ENCODE measurements at regions not wholly inside any gene's neighbourhood (a gene's known extent, or its start where the extent isn't known, plus 50 kb on each side); places are given as distances from the start of the nearest gene placed in this dataset.

DNA sequence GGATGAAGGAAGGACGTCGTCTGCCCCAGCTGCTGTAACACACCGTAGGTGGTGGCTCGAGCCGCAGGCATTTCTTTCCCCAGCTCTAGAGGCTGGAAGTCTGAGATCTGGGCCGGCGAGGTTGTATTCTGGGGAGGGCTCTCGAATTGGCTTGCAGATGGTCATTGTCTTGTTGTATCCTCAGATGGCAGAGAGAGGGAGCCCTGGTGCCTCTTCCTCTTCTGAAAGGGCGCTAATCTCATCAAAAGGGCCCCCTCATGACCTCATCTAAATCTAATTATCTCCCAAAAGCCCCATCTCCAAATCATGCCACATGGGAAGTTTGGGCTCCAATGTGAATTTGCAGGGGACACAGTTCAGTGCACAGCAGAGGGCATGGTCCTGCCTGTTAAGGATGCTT, 109.0 kb downstream of the SIK1 start:
- no peak for DNase-seq (ENCODE audit: low read depth, low spot score)

- no peak for DNase-seq (ENCODE audit: low read depth, low spot score)
These were observed 109.6 kb downstream of the SIK1 start for GRCh38 chr21:43317254-43317748.

- DNase-seq (ENCODE audit: low read depth, low spot score): no peak
These were observed 110.6 kb downstream of the SIK1 start for GRCh38 chr21:43316156-43316845.

DNA sequence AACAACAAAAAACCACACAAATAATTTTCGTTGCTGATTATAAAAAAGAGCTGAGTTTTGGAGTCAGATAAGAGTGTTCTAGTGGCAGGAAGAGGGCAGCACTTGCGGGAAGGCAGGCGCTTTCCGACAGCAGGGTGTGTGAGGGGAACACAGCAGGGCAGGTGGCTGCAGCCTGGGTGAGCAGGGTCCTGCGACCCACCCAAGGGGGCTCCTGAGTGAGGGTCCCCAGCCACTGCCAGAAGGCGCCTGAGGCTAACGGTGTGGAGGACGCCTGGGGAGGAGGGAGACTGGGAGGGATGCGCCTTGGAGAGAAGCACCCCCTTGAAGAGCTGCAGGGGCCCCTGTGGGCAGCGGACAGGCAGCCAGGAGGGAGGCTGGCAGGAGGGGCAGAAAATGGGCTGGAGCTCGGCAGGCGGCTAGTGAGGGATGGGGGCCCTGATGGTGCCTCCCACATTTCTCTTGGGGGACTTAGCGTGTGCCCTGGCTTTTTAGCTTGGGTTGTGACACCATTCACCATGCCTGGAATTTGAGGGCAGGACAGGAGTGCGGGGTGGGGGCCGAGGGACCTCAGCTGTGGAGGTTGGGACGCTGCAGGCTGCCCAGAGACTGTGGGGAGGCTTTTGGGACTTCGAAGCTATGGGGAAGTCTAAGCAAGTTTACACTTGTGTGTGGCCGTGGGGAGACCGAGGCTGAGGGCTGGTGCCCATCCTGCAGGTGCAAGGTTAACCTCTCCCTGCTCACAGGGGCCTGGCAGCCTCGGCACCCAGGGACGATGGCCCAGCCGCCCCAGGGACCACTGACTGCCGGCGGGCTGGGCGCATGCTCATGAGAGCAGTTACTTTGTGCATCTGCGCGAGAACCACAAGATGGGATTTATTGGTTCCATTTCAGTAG, 111.4 kb downstream of the SIK1 start:
- no peak for DNase-seq (ENCODE audit: low read depth, low spot score)

DNA sequence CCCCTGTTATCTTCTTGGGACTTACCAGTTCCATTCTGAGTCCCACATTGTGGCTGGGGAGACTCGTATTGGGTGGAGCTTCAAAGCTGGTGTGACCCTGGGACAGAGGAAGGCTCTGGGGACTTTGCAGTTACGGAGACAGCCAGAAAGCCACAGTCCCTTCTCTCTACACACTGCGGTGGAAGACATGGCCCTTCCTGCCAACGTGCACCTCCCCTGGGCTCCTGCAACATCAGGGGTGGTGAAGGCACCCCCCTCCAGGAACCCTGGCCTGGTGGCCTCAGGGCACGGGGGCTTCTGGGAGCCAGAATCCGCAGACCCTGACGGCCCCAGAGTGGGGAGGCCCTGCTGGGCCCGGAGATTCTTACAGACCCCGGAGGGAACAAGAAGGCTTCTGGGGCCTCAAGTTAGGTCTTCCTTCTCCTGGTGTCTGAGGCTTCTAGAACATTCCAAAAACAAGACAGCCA, 113.0 kb downstream of the SIK1 start:
- no peak for DNase-seq (ENCODE audit: low read depth, low spot score)

DNA sequence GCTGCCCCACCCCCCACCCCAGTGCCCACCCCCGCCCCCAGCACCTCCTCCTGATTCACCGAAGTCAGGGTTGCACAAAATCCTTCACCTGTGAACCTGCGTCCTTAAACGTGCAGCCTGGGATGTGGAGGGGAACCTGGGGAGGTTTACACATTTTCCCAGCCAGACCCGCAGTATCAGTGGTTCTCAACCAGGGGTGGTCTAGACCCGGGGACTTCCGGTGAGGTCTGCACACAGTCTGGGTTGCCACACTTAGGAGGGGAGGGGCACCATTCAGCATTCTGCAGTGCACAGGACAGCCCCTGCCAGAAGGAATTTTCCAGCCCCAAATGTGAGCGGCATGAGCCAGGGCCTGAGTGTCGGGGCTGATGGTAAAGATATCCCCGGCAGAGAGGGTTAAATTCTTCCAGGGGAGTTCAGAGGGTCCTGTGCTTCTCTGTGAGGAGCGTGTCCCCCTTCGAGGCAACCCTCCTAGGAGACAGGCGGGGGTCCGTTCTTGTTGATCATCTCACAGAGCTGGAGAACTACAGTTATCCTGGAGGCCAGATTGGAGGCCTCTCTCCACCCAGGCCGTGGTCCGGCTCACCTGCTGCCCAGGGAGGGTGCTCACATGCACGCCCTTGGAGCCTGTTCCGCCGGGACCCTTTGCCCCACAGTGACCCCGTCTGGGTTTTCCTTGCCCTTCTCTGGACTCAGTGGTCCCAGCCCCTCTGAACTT, 113.6 kb downstream of the SIK1 start:
- DNase-seq (ENCODE audit: low read depth, low spot score): no peak

DNA sequence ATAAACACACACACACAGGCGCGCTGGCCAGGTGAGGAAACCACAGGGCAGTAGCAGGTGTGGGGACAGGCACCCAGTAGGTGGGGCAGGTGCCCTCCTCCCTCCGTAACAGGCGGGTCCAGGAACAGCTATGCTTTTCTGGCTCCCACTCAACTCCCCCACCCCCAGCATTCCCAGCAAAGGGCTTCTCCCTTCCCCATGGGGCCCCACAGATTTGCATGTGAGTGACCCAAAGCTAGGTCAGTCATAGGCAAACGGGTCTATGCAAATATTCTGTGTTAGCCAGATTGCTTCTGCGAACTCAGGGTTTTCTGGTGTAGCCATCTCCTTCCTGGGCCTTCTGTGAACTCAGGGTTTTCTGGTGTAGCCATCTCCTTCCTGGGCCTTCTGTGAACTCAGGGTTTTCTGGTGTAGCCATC, 114.2 kb downstream of the SIK1 start:
- no peak for DNase-seq (ENCODE audit: low read depth, low spot score)

DNA sequence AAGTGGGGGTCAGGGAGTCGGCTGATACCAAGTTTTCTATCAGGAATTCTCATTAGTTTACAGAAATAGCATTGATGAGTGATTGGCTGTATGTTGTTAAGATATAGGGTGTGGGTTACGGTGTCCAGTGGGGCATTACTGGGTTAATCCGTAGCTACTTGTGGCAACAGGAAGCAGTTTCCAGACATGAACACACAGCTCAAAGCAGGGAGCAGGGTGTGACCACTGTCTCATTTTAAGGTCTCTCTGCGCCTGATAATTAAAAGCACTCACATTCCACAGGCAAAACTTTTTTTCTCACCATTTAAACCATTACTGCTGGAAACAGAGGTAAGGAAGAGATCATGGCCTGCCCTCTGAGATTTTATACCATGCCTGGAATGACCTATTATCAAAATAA, 114.9 kb downstream of the SIK1 start:
- DNase-seq (ENCODE audit: low read depth, low spot score): no peak

DNA sequence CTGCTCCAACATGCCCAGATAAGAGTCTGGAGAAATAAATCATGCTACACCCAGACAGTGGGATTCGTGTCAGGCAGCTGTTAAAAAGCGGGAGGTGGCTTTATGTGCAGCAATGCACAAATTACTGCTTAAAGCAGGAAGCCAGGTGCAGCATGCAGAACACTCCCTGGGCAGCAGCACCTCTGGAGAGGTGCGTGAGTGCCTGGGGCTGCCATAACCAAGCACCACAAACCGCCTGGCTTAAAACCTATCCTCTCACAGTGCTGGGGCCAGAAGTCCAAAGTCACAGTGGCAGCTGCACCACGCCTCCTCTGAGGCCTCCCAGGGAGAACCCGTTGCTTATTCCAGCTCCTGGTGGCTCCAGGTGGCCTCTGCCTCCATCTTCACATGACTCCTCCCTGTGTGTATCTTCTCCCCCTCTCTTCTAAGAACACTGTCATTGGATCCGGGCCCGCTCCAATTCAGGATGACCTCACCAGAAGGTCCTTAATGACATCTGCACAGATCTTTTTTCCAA, 115.6 kb downstream of the SIK1 start:
- DNase-seq (ENCODE audit: low read depth, low spot score): no peak

DNA sequence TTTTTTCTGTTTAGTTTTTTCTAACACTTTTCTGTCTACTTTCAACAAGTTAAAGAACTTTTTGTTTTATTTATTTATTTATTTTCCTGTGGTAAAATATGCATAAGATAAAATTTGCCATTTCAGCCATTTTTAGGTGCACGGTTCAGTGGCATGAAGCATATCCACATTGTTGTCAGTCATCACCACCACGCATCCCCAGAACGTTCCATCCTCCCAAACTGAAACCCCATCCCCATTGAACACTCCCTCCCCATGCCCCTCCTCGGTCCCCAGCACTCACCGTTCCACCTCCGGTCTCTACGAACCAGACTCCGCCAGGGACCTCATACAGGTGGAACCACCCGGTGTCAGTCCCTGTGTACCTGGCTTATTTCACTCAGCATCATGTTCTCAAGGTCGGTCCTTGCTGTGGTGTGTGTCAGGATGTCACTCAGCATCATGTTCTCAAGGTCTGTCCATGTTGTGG, 118.1 kb downstream of the SIK1 start:
- DNase-seq (ENCODE audit: low read depth, low spot score): no peak

GRCh38 chr21:43308101-43308814, 118.7 kb downstream of the SIK1 start:
- no peak for DNase-seq (ENCODE audit: low read depth, low spot score)

- DNase-seq (ENCODE audit: low read depth, low spot score): no peak
These were observed 119.3 kb downstream of the SIK1 start for GRCh38 chr21:43307677-43308070.

GRCh38 chr21:43306911-43307676, 119.8 kb downstream of the SIK1 start:
- DNase-seq (ENCODE audit: low read depth, low spot score): no peak

DNA sequence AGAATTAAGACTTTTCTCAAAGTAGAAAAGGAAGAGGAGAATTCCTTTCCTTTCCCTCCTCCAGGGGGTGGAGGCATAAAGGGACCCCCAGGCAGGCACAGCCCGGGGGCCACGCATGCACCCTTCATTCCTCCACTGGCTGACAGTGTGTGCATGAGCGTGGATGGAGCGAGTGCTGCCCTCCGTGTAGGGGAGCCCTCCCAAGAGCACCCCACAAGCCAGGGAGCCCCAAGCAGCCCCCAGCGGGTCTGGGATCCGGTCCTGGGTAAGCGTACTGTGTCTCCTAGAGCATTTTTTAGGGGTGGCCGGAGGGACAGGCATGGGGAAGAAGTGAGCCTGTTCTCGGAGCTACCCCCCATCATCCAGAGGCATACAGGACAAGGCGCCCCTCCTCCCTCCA, 120.5 kb downstream of the SIK1 start:
- no peak for DNase-seq (ENCODE audit: low read depth, low spot score)

GRCh38 chr21:43305811-43306311, 121.1 kb downstream of the SIK1 start:
- no peak for DNase-seq (ENCODE audit: low read depth, low spot score)

DNA sequence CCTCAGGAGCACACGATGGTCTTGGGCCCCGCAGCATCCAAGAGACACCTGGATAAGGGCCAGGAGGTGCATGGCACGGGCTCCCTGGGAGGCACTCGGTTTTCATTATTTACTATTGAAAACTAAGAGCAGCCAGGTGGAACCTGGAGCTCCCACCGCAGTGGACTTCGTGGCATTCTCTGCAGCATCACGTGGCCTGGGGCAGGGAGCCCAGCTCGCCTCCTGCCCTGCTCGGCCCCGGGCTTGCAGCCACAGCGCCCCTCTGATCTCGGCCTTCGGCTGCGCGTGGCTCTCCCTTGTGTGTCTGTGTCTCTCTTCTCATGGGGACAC, 121.6 kb downstream of the SIK1 start:
- no peak for DNase-seq (ENCODE audit: low read depth, low spot score)

GRCh38 chr21:43304621-43305335, 122.2 kb downstream of the SIK1 start:
- DNase-seq (ENCODE audit: low read depth, low spot score): no peak

DNA sequence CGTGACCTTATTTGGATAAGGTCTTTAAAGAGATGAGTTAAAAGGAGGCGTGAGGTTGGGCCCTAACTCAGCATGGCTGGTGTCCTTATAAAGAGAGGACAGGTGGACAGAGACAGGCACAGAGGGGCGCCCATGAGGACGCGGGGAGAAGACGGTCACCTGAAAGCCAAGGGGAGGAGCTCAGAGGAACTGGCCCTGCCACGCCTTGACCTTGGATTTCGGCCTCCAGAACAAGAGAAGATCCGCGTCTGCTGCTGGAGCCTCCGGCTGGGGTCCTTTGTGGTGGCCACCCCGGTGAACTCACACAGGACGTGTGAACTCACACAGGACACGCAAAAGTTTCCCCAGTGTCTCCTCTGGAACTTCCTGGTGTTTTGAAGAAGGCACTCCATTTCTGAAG, 122.7 kb downstream of the SIK1 start:
- DNase-seq (ENCODE audit: low read depth, low spot score): no peak
